CD4-positive, CD25-positive, alpha-beta regulatory T cell (primary cell): ENCODE measurements at regions not wholly inside any gene's neighbourhood (a gene's known extent, or its start where the extent isn't known, plus 50 kb on each side); places are given as distances from the start of the nearest gene placed in this dataset.

Experiments used
- ATAC-seq, 2 donors: fragments of 150-1000 bp; cut with Tn5 transposase; one replicate each; pipeline ENCODE4 v1.10.0; 2021; ENCODE audit warnings: low read depth in 2 of 2, moderate number of reproducible peaks in 2 of 2, moderate library complexity in 1 of 2
- DNase-seq, 3 donors: peaks; one replicate each; pipeline versions ENCODE4 v3.0.0 to v3.0.0-alpha.2; 2012 to 2022; ENCODE audit warnings: mixed read lengths in 1 of 3
- H3K27ac ChIP-seq: one replicate; pipeline ENCODE4 v1.7.0; 2013; ENCODE audit warnings: mild to moderate bottlenecking, low read length; ENCODE audit not compliant: insufficient read depth, poor library complexity, severe bottlenecking
- H3K27me3 ChIP-seq: one replicate; pipeline ENCODE4 v1.7.0; 2013; ENCODE audit warnings: low read length; ENCODE audit not compliant: control insufficient read depth, insufficient read depth
- H3K36me3 ChIP-seq: one replicate; pipeline ENCODE4 v1.7.0; 2013; ENCODE audit warnings: mild to moderate bottlenecking, low read length, moderate library complexity; ENCODE audit not compliant: control insufficient read depth, insufficient read depth
- H3K4me1 ChIP-seq: 2 replicates; pipeline ENCODE4 v1.7.0; 2013; ENCODE audit warnings: mild to moderate bottlenecking, low read length; ENCODE audit not compliant: insufficient read depth, control insufficient read depth, poor library complexity, severe bottlenecking
- H3K4me3 ChIP-seq: one replicate; pipeline ENCODE4 v1.7.0; 2013; ENCODE audit warnings: low read depth, mild to moderate bottlenecking, low read length, moderate library complexity
- H3K9me3 ChIP-seq, 2 experiments: 1 replicate in 1 of 2; 2 replicates in 1 of 2; pipeline ENCODE4 v1.7.0; 2013; ENCODE audit warnings: low read length in 2 of 2, mild to moderate bottlenecking in 1 of 2, moderate library complexity in 1 of 2; ENCODE audit not compliant: control insufficient read depth in 2 of 2
- H3K27ac Mint-ChIP-seq, 3 donors: one replicate each; pipeline ENCODE4 v1.8.0; 2020 to 2022; ENCODE audit warnings: mild to moderate bottlenecking in 3 of 3, mixed read lengths in 3 of 3, moderate library complexity in 2 of 3
- H3K27me3 Mint-ChIP-seq: one replicate; pipeline ENCODE4 v1.8.0; 2022; ENCODE audit warnings: mild to moderate bottlenecking, mixed read lengths
- H3K36me3 Mint-ChIP-seq: one replicate; pipeline ENCODE4 v1.8.0; 2020; ENCODE audit warnings: mixed read lengths
- H3K4me1 Mint-ChIP-seq, 4 donors: one replicate each; pipeline ENCODE4 v1.8.0; 2020 to 2022; ENCODE audit warnings: mixed read lengths in 4 of 4, mild to moderate bottlenecking in 1 of 4
- H3K4me3 Mint-ChIP-seq, 4 donors: one replicate each; pipeline ENCODE4 v1.8.0; 2020 to 2022; ENCODE audit warnings: mild to moderate bottlenecking in 4 of 4, mixed read lengths in 4 of 4, moderate library complexity in 3 of 4
- H3K9me3 Mint-ChIP-seq, 7 donors: one replicate each; pipeline ENCODE4 v1.8.0; 2020 to 2022; ENCODE audit warnings: mixed read lengths in 7 of 7, mild to moderate bottlenecking in 3 of 7, moderate library complexity in 2 of 7

DNA sequence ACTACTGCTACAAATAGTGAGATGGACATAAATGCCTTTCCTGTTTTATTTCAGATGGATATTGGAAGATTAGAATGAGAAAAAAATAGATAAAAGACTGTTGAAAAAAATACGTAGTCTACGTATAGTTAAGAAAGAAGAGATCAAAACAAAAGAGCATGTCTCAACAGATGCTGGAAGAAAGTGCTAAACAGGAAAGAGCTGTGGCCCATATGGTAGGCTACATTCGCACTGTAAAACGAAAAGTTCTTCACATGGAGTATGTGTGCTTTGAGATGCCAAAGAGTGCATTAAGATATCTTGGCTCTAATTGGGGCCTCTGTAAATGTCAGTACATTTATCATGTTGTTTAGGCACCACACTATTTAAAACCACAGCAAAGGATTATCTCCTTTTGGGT, 741.7 kb downstream of the LTN1 start:
- H3K4me3 Mint-ChIP-seq = no peak overlapping the region
- no peaks in the 10 kb centered on the region for H3K36me3 Mint-ChIP-seq
- no peak overlapping the region for H3K27ac Mint-ChIP-seq
- Histone ChIP-seq H3K36me3 (no peaks in the 10 kb centered on the region), H3K4me1 (no peaks in the 10 kb centered on the region), H3K4me3 (no peak overlapping the region), H3K9me3 (no peaks in the 10 kb centered on the region), H3K27ac (no peak overlapping the region), H3K27me3 (no peaks in the 10 kb centered on the region)
- no peaks in the 10 kb centered on the region for H3K4me1 Mint-ChIP-seq
- DNase-seq (no peak), ATAC-seq (no peak)
- H3K9me3 Mint-ChIP-seq = peaks cover 0 to 2% (median 0%) of the 10 kb centered on the region in 7 donors
- H3K27me3 Mint-ChIP-seq = peaks cover 4% of the 10 kb centered on the region

DNA sequence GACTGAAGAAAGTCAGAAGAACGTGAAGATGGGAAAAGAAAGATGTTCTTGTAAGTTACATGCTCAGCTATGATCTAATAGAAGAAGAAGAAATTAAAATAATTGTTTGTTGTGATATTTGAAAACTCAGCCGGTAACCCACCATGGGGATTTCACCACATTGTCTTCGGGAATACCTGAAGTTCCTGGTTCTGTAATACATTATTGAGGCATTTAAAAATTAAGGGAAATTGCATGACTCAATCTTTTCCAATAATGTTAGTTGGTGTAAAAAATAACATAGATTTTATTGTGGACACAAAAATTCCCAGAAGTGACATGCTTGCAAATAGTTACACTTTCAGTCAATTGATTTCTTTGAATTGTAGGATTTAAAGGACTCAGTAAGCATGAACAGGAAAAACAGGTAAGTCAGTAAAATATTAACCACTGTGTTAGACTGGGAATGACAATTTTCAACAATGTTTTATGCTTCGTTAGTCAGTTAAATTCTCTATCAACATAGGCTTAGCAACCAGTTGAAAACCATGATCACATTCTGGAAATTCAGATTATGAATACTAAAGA, 745.1 kb downstream of the LTN1 start:
- no peaks in the 10 kb centered on the region for H3K9me3 ChIP-seq
- H3K27ac ChIP-seq = no peak overlapping the region
- Mint-ChIP-seq H3K36me3 (no peaks in the 10 kb centered on the region), H3K27ac (no peak overlapping the region), H3K27me3 (peaks cover 4% of the 10 kb centered on the region), H3K4me3 (no peak overlapping the region), H3K4me1 (no peaks in the 10 kb centered on the region), H3K9me3 (peaks cover 0 to 1% (median 0%) of the 10 kb centered on the region in 7 donors)
- ATAC-seq (no peak), DNase-seq (no peak)
- no peaks in the 10 kb centered on the region for H3K4me1 ChIP-seq
- H3K27me3 ChIP-seq = no peaks in the 10 kb centered on the region
- no peak overlapping the region for H3K4me3 ChIP-seq
- H3K36me3 ChIP-seq = no peaks in the 10 kb centered on the region

- Mint-ChIP-seq H3K27ac (no peak overlapping the region), H3K27me3 (no peaks in the 10 kb centered on the region), H3K4me1 (no peaks in the 10 kb centered on the region), H3K4me3 (no peak overlapping the region), H3K36me3 (no peaks in the 10 kb centered on the region), H3K9me3 (peaks cover 0 to 1% (median 0%) of the 10 kb centered on the region in 7 donors)
- H3K4me3 ChIP-seq = no peak overlapping the region
- no peak for DNase-seq
- no peaks in the 10 kb centered on the region for H3K27me3 ChIP-seq
- H3K27ac ChIP-seq = no peak overlapping the region
- H3K4me1 ChIP-seq = no peaks in the 10 kb centered on the region
- no peak for ATAC-seq
- no peaks in the 10 kb centered on the region for H3K9me3 ChIP-seq
- H3K36me3 ChIP-seq = no peaks in the 10 kb centered on the region
Observed at GRCh38 chr21:28240586-28240985, 752.1 kb downstream of the LTN1 start.

DNA sequence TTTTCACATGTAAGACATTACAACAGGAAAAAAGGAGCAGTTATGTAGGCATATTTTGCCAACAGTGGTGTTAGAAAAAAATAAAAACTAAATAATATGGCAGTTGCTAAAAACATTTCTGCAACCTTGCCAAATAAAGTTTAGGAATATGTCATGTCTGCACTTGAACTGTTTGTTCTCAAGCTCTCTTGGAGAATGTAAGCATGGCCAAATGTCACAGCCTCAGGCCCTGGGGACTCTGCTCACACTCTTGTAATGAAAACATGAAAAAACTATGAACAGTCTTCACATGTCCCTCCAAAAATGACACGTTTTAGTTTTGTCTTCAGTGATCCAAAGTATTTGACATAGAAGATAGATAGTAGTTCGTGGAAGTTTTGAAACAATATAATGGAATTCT, 753.3 kb downstream of the LTN1 start:
- Mint-ChIP-seq H3K9me3 (peaks cover 0 to 1% (median 0%) of the 10 kb centered on the region in 7 donors), H3K27me3 (no peaks in the 10 kb centered on the region), H3K4me1 (no peaks in the 10 kb centered on the region), H3K36me3 (no peaks in the 10 kb centered on the region), H3K27ac (no peak overlapping the region), H3K4me3 (no peak overlapping the region)
- H3K4me1 ChIP-seq = no peaks in the 10 kb centered on the region
- no peaks in the 10 kb centered on the region for H3K27me3 ChIP-seq
- H3K27ac ChIP-seq = no peak overlapping the region
- H3K4me3 ChIP-seq = no peak overlapping the region
- DNase-seq = no peak
- no peaks in the 10 kb centered on the region for H3K9me3 ChIP-seq
- H3K36me3 ChIP-seq = no peaks in the 10 kb centered on the region
- no peak for ATAC-seq

GRCh38 chr21:28237661-28238060, 755.0 kb downstream of the LTN1 start:
- no peaks in the 10 kb centered on the region for H3K36me3 Mint-ChIP-seq
- DNase-seq = no peak
- ATAC-seq = no peak
- peaks cover 0 to 2% (median 0%) of the 10 kb centered on the region in 7 donors for H3K9me3 Mint-ChIP-seq
- no peak overlapping the region for H3K4me3 Mint-ChIP-seq
- H3K4me1 ChIP-seq = no peaks in the 10 kb centered on the region
- no peak overlapping the region for H3K27ac Mint-ChIP-seq
- no peaks in the 10 kb centered on the region for H3K36me3 ChIP-seq
- H3K9me3 ChIP-seq = no peaks in the 10 kb centered on the region
- H3K4me1 Mint-ChIP-seq = no peaks in the 10 kb centered on the region
- H3K27me3 Mint-ChIP-seq = no peaks in the 10 kb centered on the region
- no peak overlapping the region for H3K27ac ChIP-seq
- no peak overlapping the region for H3K4me3 ChIP-seq
- no peaks in the 10 kb centered on the region for H3K27me3 ChIP-seq

DNA sequence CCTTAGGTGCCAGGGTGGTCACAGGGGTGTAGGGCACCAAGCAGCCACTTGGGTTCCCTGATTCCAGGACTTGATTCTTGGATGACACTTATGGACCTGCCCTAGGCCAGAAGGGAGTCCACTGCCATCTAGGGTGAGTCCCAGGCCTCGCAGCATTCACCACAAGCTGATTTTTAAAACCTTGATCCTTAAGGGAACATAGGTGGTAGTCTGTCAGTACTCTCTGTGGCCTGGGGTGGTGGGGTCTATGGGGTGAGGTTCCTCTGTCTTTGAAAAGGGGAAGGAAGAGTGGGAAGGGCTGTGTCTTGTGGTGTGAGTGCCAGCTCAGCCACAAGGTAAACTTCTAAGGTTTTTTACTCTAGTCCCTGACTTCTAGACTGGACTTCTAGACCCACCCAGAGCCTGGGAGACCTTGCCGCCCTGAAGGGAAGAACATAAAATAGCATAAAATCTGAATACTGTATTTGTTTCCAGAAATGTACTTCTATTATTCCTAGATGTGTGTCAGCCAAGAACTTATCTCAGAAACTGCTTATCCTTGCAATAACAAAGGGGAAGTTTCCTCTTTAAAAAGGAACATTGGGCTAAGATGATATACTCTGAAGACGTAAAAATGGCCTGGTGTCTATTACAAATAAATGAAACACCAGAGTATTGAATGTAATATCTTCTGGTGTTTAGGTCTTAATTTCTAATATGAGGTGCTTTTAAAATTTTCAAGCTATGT, 757.3 kb downstream of the LTN1 start:
- H3K36me3 Mint-ChIP-seq = no peaks in the 10 kb centered on the region
- H3K9me3 ChIP-seq = no peaks in the 10 kb centered on the region
- H3K27me3 Mint-ChIP-seq = no peaks in the 10 kb centered on the region
- no peaks in the 10 kb centered on the region for H3K27me3 ChIP-seq
- H3K27ac ChIP-seq = no peak overlapping the region
- peak in 1 of 2 donors; percentile 34 for ATAC-seq
- H3K9me3 Mint-ChIP-seq = peaks cover 0 to 4% (median 0%) of the 10 kb centered on the region in 7 donors
- no peaks in the 10 kb centered on the region for H3K36me3 ChIP-seq
- no peak overlapping the region for H3K4me3 Mint-ChIP-seq
- no peak for DNase-seq
- no peak overlapping the region for H3K4me3 ChIP-seq
- no peaks in the 10 kb centered on the region for H3K4me1 Mint-ChIP-seq
- H3K4me1 ChIP-seq = no peaks in the 10 kb centered on the region
- H3K27ac Mint-ChIP-seq = no peak overlapping the region

DNA sequence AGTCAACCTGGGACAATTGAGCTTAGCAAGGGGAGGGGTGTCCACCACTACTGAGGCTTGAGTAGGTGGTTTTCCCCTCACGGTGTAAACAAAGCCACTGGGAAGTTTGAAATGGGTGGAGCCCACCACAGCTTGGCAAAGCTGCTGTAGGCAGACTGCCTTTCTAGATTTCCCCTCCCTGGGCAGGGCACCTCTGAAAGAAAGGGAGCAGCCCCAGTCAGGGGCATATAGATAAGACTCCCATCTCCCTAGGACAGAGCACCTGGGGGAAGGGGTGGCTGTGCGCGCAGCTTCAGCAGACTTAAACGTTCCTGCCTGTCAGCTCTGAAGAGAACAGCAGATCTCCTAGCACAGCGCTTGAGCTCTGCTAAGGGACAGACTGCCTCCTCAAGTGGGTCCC, 758.4 kb downstream of the LTN1 start:
- Histone ChIP-seq H3K4me1 (no peaks in the 10 kb centered on the region), H3K36me3 (no peaks in the 10 kb centered on the region), H3K9me3 (no peaks in the 10 kb centered on the region), H3K27ac (no peak overlapping the region), H3K4me3 (no peak overlapping the region), H3K27me3 (no peaks in the 10 kb centered on the region)
- Mint-ChIP-seq H3K4me3 (no peak overlapping the region), H3K36me3 (no peaks in the 10 kb centered on the region), H3K27ac (no peak overlapping the region), H3K4me1 (no peaks in the 10 kb centered on the region), H3K27me3 (no peaks in the 10 kb centered on the region), H3K9me3 (peaks cover 0 to 4% (median 0%) of the 10 kb centered on the region in 7 donors)
- ATAC-seq (no peak), DNase-seq (no peak)
